KMS-11 (cell line): ENCODE measurements at regions not wholly inside any gene's neighbourhood (a gene's known extent, or its start where the extent isn't known, plus 50 kb on each side); places are given as distances from the start of the nearest gene placed in this dataset.

Source experiments
- H2AFZ ChIP-seq: fragments of 200-600 bp; sonication (generic); 2 replicates; pipeline ENCODE4 v1.6.1; 2016; ENCODE audit warnings: antibody characterized with exemption, mixed run types, low read depth
- H3K27ac ChIP-seq: fragments of 200-600 bp; sonication (generic); 2 replicates; pipeline ENCODE4 v1.6.1; 2016; ENCODE audit warnings: mild to moderate bottlenecking, mixed run types
- H3K27me3 ChIP-seq: fragments of 200-600 bp; sonication (generic); 2 replicates; pipeline ENCODE4 v1.6.1; 2017; ENCODE audit warnings: mild to moderate bottlenecking, low read depth, mixed run types, moderate library complexity; ENCODE audit not compliant: insufficient read depth
- H3K36me3 ChIP-seq: fragments of 200-600 bp; sonication (generic); 2 replicates; pipeline ENCODE4 v1.6.1; 2017; ENCODE audit warnings: mild to moderate bottlenecking, mixed run types; ENCODE audit not compliant: insufficient read depth
- H3K4me1 ChIP-seq: fragments of 200-600 bp; sonication (generic); 2 replicates; pipeline ENCODE4 v1.6.1; 2016; ENCODE audit warnings: mild to moderate bottlenecking, low read depth, mixed run types; ENCODE audit not compliant: poor library complexity, severe bottlenecking
- H3K4me2 ChIP-seq: fragments of 200-600 bp; sonication (generic); 2 replicates; pipeline ENCODE4 v1.7.0; 2016; ENCODE audit warnings: mild to moderate bottlenecking, mixed run types
- H3K4me3 ChIP-seq: fragments of 200-600 bp; sonication (generic); IDR thresholded peaks from 2 replicates; pipeline ENCODE4 v1.6.1; 2017; ENCODE audit warnings: low read depth, low read length, mixed read lengths; ENCODE audit not compliant: insufficient read depth
- H3K79me2 ChIP-seq: fragments of 200-600 bp; sonication (generic); 2 replicates; pipeline ENCODE4 v1.6.1; 2016; ENCODE audit warnings: low read depth, mixed run types; ENCODE audit not compliant: insufficient read depth
- H3K9ac ChIP-seq: fragments of 200-600 bp; sonication (generic); 2 replicates; pipeline ENCODE4 v1.6.1; 2016; ENCODE audit warnings: mild to moderate bottlenecking, mixed run types
- H4K20me1 ChIP-seq: fragments of 200-600 bp; sonication (generic); 2 replicates; pipeline ENCODE4 v1.6.1; 2016; ENCODE audit warnings: mild to moderate bottlenecking, mixed run types; ENCODE audit not compliant: insufficient read depth
- CTCF ChIP-seq: fragments of 200-600 bp; sonication (generic); conservative IDR thresholded peaks from 2 replicates; pipeline ENCODE4 v1.6.1; 2017; ENCODE audit warnings: low read depth, mild to moderate bottlenecking, antibody characterized with exemption, low read length, moderate library complexity, mixed read lengths

- Histone ChIP-seq H3K27me3 (no peaks in the 10 kb centered on the region), H3K4me3 (no peak overlapping the region), H3K79me2 (no peaks in the 10 kb centered on the region), H4K20me1 (no peaks in the 10 kb centered on the region), H3K27ac (no peak overlapping the region), H3K4me1 (no peaks in the 10 kb centered on the region), H3K4me2 (no peak overlapping the region), H3K9ac (no peak overlapping the region), H2AFZ (no peak overlapping the region), H3K36me3 (no peaks in the 10 kb centered on the region)
- TF ChIP-seq CTCF: no peak
These were observed 172.7 kb downstream of the TRIM33 start for GRCh38 chr1:114338191-114338890.

GRCh38 chr1:114337417-114337816, 173.6 kb downstream of the TRIM33 start:
- H3K4me3 ChIP-seq: no peak overlapping the region
- no peak for TF ChIP-seq CTCF
- no peak overlapping the region for H3K27ac ChIP-seq
- no peaks in the 10 kb centered on the region for H3K4me1 ChIP-seq
- H3K27me3 ChIP-seq: no peaks in the 10 kb centered on the region
- no peaks in the 10 kb centered on the region for H4K20me1 ChIP-seq
- no peak overlapping the region for H3K4me2 ChIP-seq
- H3K79me2 ChIP-seq: no peaks in the 10 kb centered on the region
- H3K36me3 ChIP-seq: no peaks in the 10 kb centered on the region
- H2AFZ ChIP-seq: no peak overlapping the region
- no peak overlapping the region for H3K9ac ChIP-seq

- no peaks in the 10 kb centered on the region for H3K4me1 ChIP-seq
- H3K27me3 ChIP-seq: no peaks in the 10 kb centered on the region
- no peak overlapping the region for H2AFZ ChIP-seq
- no peaks in the 10 kb centered on the region for H3K79me2 ChIP-seq
- H4K20me1 ChIP-seq: no peaks in the 10 kb centered on the region
- H3K27ac ChIP-seq: no peak overlapping the region
- no peaks in the 10 kb centered on the region for H3K36me3 ChIP-seq
- no peak overlapping the region for H3K9ac ChIP-seq
- no peak for TF ChIP-seq CTCF
- H3K4me2 ChIP-seq: no peak overlapping the region
- H3K4me3 ChIP-seq: no peak overlapping the region
These were observed 174.6 kb downstream of the TRIM33 start for GRCh38 chr1:114336360-114336759.

- Histone ChIP-seq H3K36me3 (no peaks in the 10 kb centered on the region), H3K27me3 (no peaks in the 10 kb centered on the region), H3K4me3 (no peak overlapping the region), H3K4me1 (no peaks in the 10 kb centered on the region), H3K79me2 (no peaks in the 10 kb centered on the region), H4K20me1 (no peaks in the 10 kb centered on the region), H3K4me2 (no peak overlapping the region), H2AFZ (no peak overlapping the region), H3K9ac (no peak overlapping the region), H3K27ac (no peak overlapping the region)
- TF ChIP-seq CTCF: no peak
These were observed 175.7 kb downstream of the TRIM33 start for GRCh38 chr1:114335273-114335672.
